Muscle of leg (tissue), 3 donors: ENCODE measurements at regions not wholly inside any gene's neighbourhood (a gene's known extent, or its start where the extent isn't known, plus 50 kb on each side); places are given as distances from the start of the nearest gene placed in this dataset.
"Not testable (repeated sequence)": the region's sequence is repeated elsewhere in the genome, so short reads cannot be mapped to it uniquely, and the experiment has no call there.

Source experiments
- DNase-seq: peaks from one replicate; pipeline ENCODE4 v3.0.0; 2013
- H3K27ac ChIP-seq: one replicate; pipeline ENCODE4 v1.5.1; 2013; ENCODE audit warnings: mild to moderate bottlenecking, low read length, control low read depth
- H3K27me3 ChIP-seq: one replicate; pipeline ENCODE4 v1.6.1; 2013; ENCODE audit warnings: low read length; ENCODE audit not compliant: control insufficient read depth, insufficient read depth
- H3K36me3 ChIP-seq: one replicate; pipeline ENCODE4 v1.6.1; 2013; ENCODE audit warnings: low read length; ENCODE audit not compliant: control insufficient read depth, insufficient read depth
- H3K4me1 ChIP-seq: one replicate; pipeline ENCODE4 v1.6.1; 2013; ENCODE audit warnings: low read length; ENCODE audit not compliant: control insufficient read depth, insufficient read depth
- H3K4me3 ChIP-seq: one replicate; pipeline ENCODE4 v1.5.1; 2013; ENCODE audit warnings: low read length, control low read depth
- H3K9me3 ChIP-seq: replicated peaks from 2 replicates; pipeline ENCODE4 v1.6.1; 2013; ENCODE audit warnings: low read depth, low read length; ENCODE audit not compliant: control insufficient read depth
- WGBS: methylation state at CpG from one replicate; pipeline ENCODE4 v1.1.5; 2013; ENCODE audit warnings: missing lambda C conversion rate; ENCODE audit not compliant: insufficient coverage; 5-methylcytosine and 5-hydroxymethylcytosine counted together

- peaks cover 2% of the 10 kb centered on the region for H3K27me3 ChIP-seq
- no peak overlapping the region for H3K27ac ChIP-seq
- H3K9me3 ChIP-seq, result no peaks in the 10 kb centered on the region
- H3K4me1 ChIP-seq, result no peaks in the 10 kb centered on the region
- H3K36me3 ChIP-seq, result no peaks in the 10 kb centered on the region
- H3K4me3 ChIP-seq, result no peak overlapping the region
- DNase-seq, result no peak
Measured at GRCh38 chr4:100630341-100630740, 112.5 kb upstream of the EMCN start.

DNA sequence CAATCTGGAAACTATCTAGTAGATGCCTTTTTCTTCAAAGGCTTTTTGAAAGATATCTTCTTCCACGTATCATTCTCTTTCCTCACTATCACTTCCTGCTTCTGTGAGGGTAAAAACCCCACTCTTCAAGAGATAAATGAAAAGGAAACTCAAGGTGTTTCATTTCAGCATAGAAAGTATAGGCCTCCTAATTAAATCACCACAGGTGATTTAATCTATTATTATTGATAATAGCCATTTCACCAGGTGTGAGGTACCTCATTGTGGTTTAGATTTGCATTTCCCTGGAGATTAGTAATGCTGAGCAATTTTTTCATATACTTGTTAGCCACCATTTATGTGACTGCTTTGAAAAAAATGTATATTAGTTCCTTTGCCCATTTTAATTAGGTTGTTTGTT, 92.0 kb upstream of the EMCN start:
- H3K9me3 ChIP-seq, result no peaks in the 10 kb centered on the region
- H3K4me1 ChIP-seq, result no peaks in the 10 kb centered on the region
- H3K27me3 ChIP-seq, result no peaks in the 10 kb centered on the region
- no peak overlapping the region for H3K27ac ChIP-seq
- H3K4me3 ChIP-seq, result no peak overlapping the region
- no CpG with 5 or more reads among the region's 1 CpG for WGBS
- no peaks in the 10 kb centered on the region for H3K36me3 ChIP-seq
- no peak for DNase-seq

GRCh38 chr4:100608651-100609050, 90.8 kb upstream of the EMCN start:
- not testable (repeated sequence) for H3K27ac ChIP-seq, H3K9me3 ChIP-seq, DNase-seq, H3K27me3 ChIP-seq, H3K4me1 ChIP-seq, H3K36me3 ChIP-seq, H3K4me3 ChIP-seq
- WGBS, result 96% methylated on average over 5 of the region's 19 CpGs

GRCh38 chr4:100605144-100605543, 87.3 kb upstream of the EMCN start:
- no CpG with 5 or more reads among the region's 1 CpG for WGBS
- no peaks in the 10 kb centered on the region for H3K9me3 ChIP-seq
- no peaks in the 10 kb centered on the region for H3K27me3 ChIP-seq
- no peak overlapping the region for H3K27ac ChIP-seq
- DNase-seq, result no peak
- H3K36me3 ChIP-seq, result no peaks in the 10 kb centered on the region
- no peaks in the 10 kb centered on the region for H3K4me1 ChIP-seq
- H3K4me3 ChIP-seq, result no peak overlapping the region

GRCh38 chr4:100593935-100594334, 76.1 kb upstream of the EMCN start:
- Histone ChIP-seq H3K9me3 (no peaks in the 10 kb centered on the region), H3K4me3 (no peak overlapping the region), H3K27me3 (no peaks in the 10 kb centered on the region), H3K27ac (no peak overlapping the region), H3K4me1 (peaks cover 2% of the 10 kb centered on the region), H3K36me3 (no peaks in the 10 kb centered on the region)
- 79% methylated on average over 2 of the region's 2 CpGs for WGBS
- peak; percentile 9 for DNase-seq

- H3K4me1 ChIP-seq, result peaks cover 2% of the 10 kb centered on the region
- no peak overlapping the region for H3K27ac ChIP-seq
- H3K4me3 ChIP-seq, result no peak overlapping the region
Measured at GRCh38 chr4:100591161-100591876, 73.5 kb upstream of the EMCN start.

DNA sequence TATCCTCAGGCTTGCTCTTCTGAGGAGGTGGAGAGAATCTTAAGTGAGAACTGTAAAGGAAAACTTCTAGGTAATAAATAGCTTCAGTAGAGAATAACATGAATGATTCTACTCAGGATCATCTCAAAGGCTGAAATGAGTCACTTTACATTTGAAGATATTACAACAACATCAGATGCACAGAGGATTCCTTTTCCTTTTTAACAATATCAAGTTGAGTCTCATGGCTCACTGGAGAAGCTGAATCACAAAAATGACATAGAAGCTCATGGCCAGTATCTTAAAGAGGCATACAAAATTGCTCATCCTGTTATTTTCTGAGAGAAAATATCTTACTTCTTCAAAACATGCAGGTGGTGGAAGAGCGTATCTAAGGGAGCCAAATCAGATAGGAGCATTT, 72.5 kb upstream of the EMCN start:
- H3K27ac ChIP-seq, result no peak overlapping the region
- H3K4me3 ChIP-seq, result no peak overlapping the region
- no peaks in the 10 kb centered on the region for H3K9me3 ChIP-seq
- H3K4me1 ChIP-seq, result peaks cover 2% of the 10 kb centered on the region
- H3K27me3 ChIP-seq, result no peaks in the 10 kb centered on the region
- no peaks in the 10 kb centered on the region for H3K36me3 ChIP-seq
- WGBS, result no CpG with 5 or more reads among the region's 1 CpG
- peak; percentile 30 for DNase-seq

More at GRCh38 chr4:100591161-100591876, 73.5 kb upstream of the EMCN start:
- no CpG with 5 or more reads among the region's 7 CpGs for WGBS
- H3K36me3 ChIP-seq, result no peaks in the 10 kb centered on the region
- DNase-seq, result peak; percentile 96
- no peaks in the 10 kb centered on the region for H3K9me3 ChIP-seq
- no peaks in the 10 kb centered on the region for H3K27me3 ChIP-seq

GRCh38 chr4:100588076-100588475, 70.3 kb upstream of the EMCN start:
- peaks cover 2% of the 10 kb centered on the region for H3K4me1 ChIP-seq
- no peak for DNase-seq
- no peak overlapping the region for H3K27ac ChIP-seq
- WGBS, result no CpG with 5 or more reads among the region's 3 CpGs
- no peaks in the 10 kb centered on the region for H3K9me3 ChIP-seq
- no peaks in the 10 kb centered on the region for H3K27me3 ChIP-seq
- H3K4me3 ChIP-seq, result no peak overlapping the region
- no peaks in the 10 kb centered on the region for H3K36me3 ChIP-seq

DNA sequence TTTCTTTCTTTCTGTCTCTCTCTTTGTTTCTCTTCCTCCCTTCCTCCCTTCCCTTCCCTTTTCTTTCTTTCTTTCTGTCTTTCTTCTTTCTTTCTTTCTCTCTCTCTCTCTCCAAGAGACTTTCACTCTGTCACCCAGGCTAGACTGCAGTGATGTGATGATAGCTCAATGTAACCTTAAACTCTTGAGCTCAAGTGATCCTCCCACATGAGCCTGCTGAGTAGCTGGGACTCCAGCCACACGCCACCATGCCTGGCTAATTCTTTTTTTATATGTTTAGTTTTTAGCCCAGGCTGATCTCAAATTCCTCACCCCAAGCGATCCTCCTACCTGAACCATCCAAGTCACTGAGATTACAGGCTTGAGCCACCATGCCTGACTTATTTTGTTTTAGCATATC, 64.3 kb upstream of the EMCN start:
- Histone ChIP-seq H3K27ac (no peak overlapping the region), H3K36me3 (no peaks in the 10 kb centered on the region), H3K9me3 (no peaks in the 10 kb centered on the region), H3K4me3 (no peak overlapping the region), H3K4me1 (no peaks in the 10 kb centered on the region), H3K27me3 (no peaks in the 10 kb centered on the region)
- no peak for DNase-seq
- WGBS, result no CpG with 5 or more reads among the region's 2 CpGs

DNA sequence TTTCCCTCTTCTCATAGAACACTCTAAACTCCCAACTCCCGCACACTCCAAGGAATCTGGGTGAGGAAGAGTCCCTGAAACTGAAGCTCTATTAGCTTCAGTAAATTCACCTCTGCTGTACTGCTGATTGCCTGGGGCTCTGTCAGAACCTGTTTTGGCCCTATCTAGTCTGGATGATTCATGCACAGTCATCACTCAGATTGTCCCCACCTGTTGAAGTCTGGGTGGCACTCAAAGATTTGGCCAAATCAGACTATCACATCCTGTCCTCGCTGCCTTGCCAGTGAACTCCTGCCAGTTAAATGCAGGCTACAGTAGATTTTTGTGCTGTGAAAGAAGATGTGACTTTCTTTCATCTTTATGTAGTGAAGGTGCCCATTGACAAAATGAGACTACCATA, 63.5 kb upstream of the EMCN start:
- DNase-seq, result no peak
- Histone ChIP-seq H3K9me3 (no peaks in the 10 kb centered on the region), H3K4me1 (no peaks in the 10 kb centered on the region), H3K27ac (no peak overlapping the region), H3K4me3 (no peak overlapping the region), H3K36me3 (no peaks in the 10 kb centered on the region), H3K27me3 (no peaks in the 10 kb centered on the region)
- no CpG with 5 or more reads among the region's 2 CpGs for WGBS

DNA sequence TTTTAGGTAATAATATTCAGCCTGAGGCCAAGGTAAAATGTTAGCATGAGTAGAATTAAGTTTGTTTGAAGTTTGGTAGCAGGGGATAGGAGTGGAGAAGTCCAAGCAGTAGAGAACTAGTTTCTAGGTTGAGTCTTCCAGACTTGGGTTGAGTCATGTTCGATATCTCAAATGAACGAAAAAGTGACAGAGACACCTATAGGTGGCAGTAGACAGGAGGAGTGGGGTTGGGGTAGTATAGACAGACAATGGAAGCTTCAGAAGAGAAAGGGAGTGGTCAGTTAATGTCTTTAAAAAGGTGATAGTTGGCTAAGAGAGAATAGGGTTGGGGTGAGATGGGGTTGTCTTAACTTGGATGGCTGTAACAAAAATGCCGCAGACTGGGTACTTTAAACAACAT, 58.7 kb upstream of the EMCN start:
- Histone ChIP-seq H3K27me3 (no peaks in the 10 kb centered on the region), H3K36me3 (no peaks in the 10 kb centered on the region), H3K4me3 (no peak overlapping the region), H3K27ac (no peak overlapping the region), H3K4me1 (no peaks in the 10 kb centered on the region), H3K9me3 (no peaks in the 10 kb centered on the region)
- DNase-seq, result no peak
- WGBS, result 88% methylated on average over 2 of the region's 3 CpGs
